Neutrophil (primary cell): ENCODE measurements at regions not wholly inside any gene's neighbourhood (a gene's known extent, or its start where the extent isn't known, plus 50 kb on each side); places are given as distances from the start of the nearest gene placed in this dataset.

Source experiments
- H3K27ac ChIP-seq: fragments of 200-600 bp; sonication (generic); 2 replicates; pipeline ENCODE4 v1.5.1; 2016; ENCODE audit warnings: mild to moderate bottlenecking, moderate library complexity
- H3K27me3 ChIP-seq: fragments of 200-600 bp; sonication (generic); 2 replicates; pipeline ENCODE4 v1.6.0; 2016; ENCODE audit warnings: mild to moderate bottlenecking
- H3K36me3 ChIP-seq: fragments of 200-600 bp; sonication (generic); 2 replicates; pipeline ENCODE4 v1.5.1; 2017
- H3K4me1 ChIP-seq, 2 experiments: fragments of 200-600 bp in 1 of 2; sonication (generic) in 1 of 2; 1 replicate in 1 of 2; 2 replicates in 1 of 2; pipeline versions ENCODE4 v1.5.1 to v1.6.1; 2013 to 2016; ENCODE audit warnings: low read depth in 1 of 2, low read length in 1 of 2, mild to moderate bottlenecking in 1 of 2, moderate library complexity in 1 of 2; ENCODE audit not compliant: control insufficient read depth in 1 of 2, insufficient read depth in 1 of 2
- H3K4me3 ChIP-seq, 2 experiments: fragments of 200-600 bp in 1 of 2; sonication (generic) in 1 of 2; 1 replicate in 1 of 2; 2 replicates in 1 of 2; pipeline ENCODE4 v1.5.1; 2013 to 2016; ENCODE audit warnings: low read depth in 1 of 2, low read length in 1 of 2, mild to moderate bottlenecking in 1 of 2, moderate library complexity in 1 of 2
- H3K9me3 ChIP-seq: fragments of 200-600 bp; sonication (generic); 2 replicates; pipeline ENCODE4 v1.5.1; 2016
- CTCF ChIP-seq: fragments of 200-600 bp; sonication (generic); IDR thresholded peaks from 2 replicates; pipeline ENCODE4 v1.5.1; 2016; ENCODE audit warnings: antibody characterized with exemption

GRCh38 chr10:89954787-89955566 is 253.6 kb downstream of the KIF20B start:
- H3K27ac ChIP-seq = no peak overlapping the region
- no peaks in the 10 kb centered on the region for H3K27me3 ChIP-seq
- TF ChIP-seq CTCF = no peak
- no peaks in the 10 kb centered on the region for H3K9me3 ChIP-seq
- H3K4me1 ChIP-seq = no peaks in the 10 kb centered on the region
- H3K4me3 ChIP-seq = no peak overlapping the region
- no peaks in the 10 kb centered on the region for H3K36me3 ChIP-seq

- no peak overlapping the region for H3K4me3 ChIP-seq
- no peak overlapping the region for H3K27ac ChIP-seq
- H3K9me3 ChIP-seq = no peaks in the 10 kb centered on the region
- H3K4me1 ChIP-seq = no peaks in the 10 kb centered on the region
- TF ChIP-seq CTCF = no peak
- no peaks in the 10 kb centered on the region for H3K36me3 ChIP-seq
- no peaks in the 10 kb centered on the region for H3K27me3 ChIP-seq
These were observed 258.2 kb downstream of the KIF20B start for GRCh38 chr10:89959433-89960110.

- no peaks in the 10 kb centered on the region for H3K27me3 ChIP-seq
- H3K36me3 ChIP-seq = no peaks in the 10 kb centered on the region
- no peak overlapping the region for H3K27ac ChIP-seq
- no peak overlapping the region for H3K4me3 ChIP-seq
- H3K9me3 ChIP-seq = no peaks in the 10 kb centered on the region
- H3K4me1 ChIP-seq = no peaks in the 10 kb centered on the region
- TF ChIP-seq CTCF = no peak
These were observed 262.2 kb downstream of the KIF20B start for GRCh38 chr10:89963451-89964102.

GRCh38 chr10:89966211-89966610 is 264.8 kb downstream of the KIF20B start:
- TF ChIP-seq CTCF = no peak
- no peaks in the 10 kb centered on the region for H3K36me3 ChIP-seq
- H3K27ac ChIP-seq = no peak overlapping the region
- H3K4me3 ChIP-seq = no peak overlapping the region
- H3K27me3 ChIP-seq = no peaks in the 10 kb centered on the region
- H3K4me1 ChIP-seq = no peaks in the 10 kb centered on the region
- H3K9me3 ChIP-seq = no peaks in the 10 kb centered on the region

- H3K27ac ChIP-seq = no peak overlapping the region
These were observed 271.9 kb downstream of the KIF20B start for GRCh38 chr10:89973326-89973725.

More at GRCh38 chr10:89973326-89973725, 271.9 kb downstream of the KIF20B start:
- H3K4me3 ChIP-seq = no peak overlapping the region
- H3K27me3 ChIP-seq = no peaks in the 10 kb centered on the region
- no peak for TF ChIP-seq CTCF
- no peaks in the 10 kb centered on the region for H3K4me1 ChIP-seq
- H3K36me3 ChIP-seq = no peaks in the 10 kb centered on the region
- no peaks in the 10 kb centered on the region for H3K9me3 ChIP-seq
